SK-N-SH treated with all-trans-retinoic acid at 6 μM for 48 hours (cell line): ENCODE measurements at regions not wholly inside any gene's neighbourhood (a gene's known extent, or its start where the extent isn't known, plus 50 kb on each side); places are given as distances from the start of the nearest gene placed in this dataset.
A peak's percentile ranks its signal among the peaks of the same experiment; 100 is the strongest.

ENCODE experiments used
- ATAC-seq: fragments of 200-7000 bp; cut with Tn5 transposase; 3 replicates; pipeline ENCODE4 v1.9.1; 2020; ENCODE audit warnings: mild to moderate bottlenecking, moderate library complexity
- ARNTL ChIP-seq: fragments of 450-650 bp; formaldehyde crosslinking; IDR thresholded peaks from 2 replicates; pipeline ENCODE4 v1.5.0; 2020; ENCODE audit warnings: low read depth, mild to moderate bottlenecking, moderate library complexity, borderline replicate concordance
- BACH2 ChIP-seq: fragments of 250-450 bp; sonication (Bioruptor Pico); IDR thresholded peaks from 2 replicates; pipeline ENCODE4 v1.9.0; 2021; ENCODE audit warnings: mild to moderate bottlenecking, borderline replicate concordance
- CREB5 ChIP-seq: fragments of 250-450 bp; sonication (Bioruptor Pico); IDR thresholded peaks from 2 replicates; pipeline ENCODE4 v1.5.1; 2020; ENCODE audit warnings: low read depth, mild to moderate bottlenecking, moderate library complexity
- CSDC2 ChIP-seq: fragments of 250-450 bp; sonication (Bioruptor Pico); IDR thresholded peaks from 2 replicates; pipeline ENCODE4 v1.5.0; 2020; ENCODE audit warnings: mild to moderate bottlenecking, moderate library complexity
- CSRNP3 ChIP-seq: fragments of 250-450 bp; sonication (Bioruptor Pico); IDR thresholded peaks from 2 replicates; pipeline ENCODE4 v1.5.1; 2021; ENCODE audit warnings: mild to moderate bottlenecking, moderate library complexity
- ESRRG ChIP-seq: fragments of 250-450 bp; sonication (Bioruptor Pico); IDR thresholded peaks from 2 replicates; pipeline ENCODE4 v1.6.1; 2021; ENCODE audit warnings: mild to moderate bottlenecking
- ISL1 ChIP-seq: fragments of 250-450 bp; sonication (Bioruptor Pico); IDR thresholded peaks from 2 replicates; pipeline ENCODE4 v2.1.2; 2022; ENCODE audit warnings: mild to moderate bottlenecking, moderate library complexity
- OSR1 ChIP-seq: fragments of 250-450 bp; sonication (Bioruptor Pico); IDR thresholded peaks from 2 replicates; pipeline ENCODE4 v1.8.0; 2022; ENCODE audit warnings: moderate library complexity, mild to moderate bottlenecking, inconsistent platforms
- PATZ1 ChIP-seq: fragments of 250-450 bp; sonication (Bioruptor Pico); IDR thresholded peaks from 2 replicates; pipeline ENCODE4 v1.8.0; 2020; ENCODE audit warnings: mild to moderate bottlenecking, moderate library complexity, borderline replicate concordance
- POU6F1 ChIP-seq: fragments of 250-450 bp; sonication (Bioruptor Pico); IDR thresholded peaks from 2 replicates; pipeline ENCODE4 v1.8.0; 2021; ENCODE audit warnings: low read depth, mild to moderate bottlenecking, moderate library complexity, borderline replicate concordance
- PPARA ChIP-seq: fragments of 250-450 bp; sonication (Bioruptor Pico); IDR thresholded peaks from 2 replicates; pipeline ENCODE4 v1.5.0; 2020; ENCODE audit warnings: mild to moderate bottlenecking, borderline replicate concordance
- RARB ChIP-seq: fragments of 250-450 bp; sonication (Bioruptor Pico); IDR thresholded peaks from 2 replicates; pipeline ENCODE4 v1.8.0; 2021; ENCODE audit warnings: mild to moderate bottlenecking, moderate library complexity
- SNAI2 ChIP-seq: fragments of 250-450 bp; sonication (Bioruptor Pico); IDR thresholded peaks from 2 replicates; pipeline ENCODE4 v1.5.0; 2020; ENCODE audit warnings: mild to moderate bottlenecking, moderate library complexity
- TCF4 ChIP-seq: fragments of 250-450 bp; sonication (Bioruptor Pico); IDR thresholded peaks from 2 replicates; pipeline ENCODE4 v1.8.0; 2021; ENCODE audit warnings: mild to moderate bottlenecking, moderate library complexity, borderline replicate concordance
- TOX ChIP-seq: fragments of 250-450 bp; sonication (Bioruptor Pico); IDR thresholded peaks from 2 replicates; pipeline ENCODE4 v1.8.0; 2021; ENCODE audit warnings: mild to moderate bottlenecking, moderate library complexity, borderline replicate concordance
- TSHZ2 ChIP-seq: fragments of 250-450 bp; sonication (Bioruptor Pico); IDR thresholded peaks from 2 replicates; pipeline ENCODE4 v1.5.0; 2020; ENCODE audit warnings: mild to moderate bottlenecking, moderate library complexity
- ZC3H10 ChIP-seq: fragments of 250-450 bp; sonication (Bioruptor Pico); IDR thresholded peaks from 2 replicates; pipeline ENCODE4 v1.5.1; 2021; ENCODE audit warnings: mild to moderate bottlenecking, moderate library complexity
- ZFP3 ChIP-seq: fragments of 250-450 bp; sonication (Bioruptor Pico); IDR thresholded peaks from 2 replicates; pipeline ENCODE4 v1.5.0; 2020; ENCODE audit warnings: mild to moderate bottlenecking, moderate library complexity
- ZFP30 ChIP-seq: fragments of 450-650 bp; formaldehyde crosslinking; IDR thresholded peaks from 2 replicates; pipeline ENCODE4 v1.5.0; 2022; ENCODE audit warnings: mild to moderate bottlenecking, moderate library complexity
- ZNF565 ChIP-seq: fragments of 450-650 bp; formaldehyde crosslinking; conservative IDR thresholded peaks from 2 replicates; pipeline ENCODE4 v1.5.0; 2020; ENCODE audit warnings: low read depth, mild to moderate bottlenecking, moderate library complexity
- ZNF70 ChIP-seq: fragments of 450-650 bp; formaldehyde crosslinking; IDR thresholded peaks from 2 replicates; pipeline ENCODE4 v1.5.0; 2020; ENCODE audit warnings: mild to moderate bottlenecking, moderate library complexity
- ZNF8 ChIP-seq: fragments of 450-650 bp; formaldehyde crosslinking; IDR thresholded peaks from 2 replicates; pipeline ENCODE4 v1.5.0; 2020; ENCODE audit warnings: mild to moderate bottlenecking, moderate library complexity

- TF ChIP-seq POU6F1 (CRISPR knock-in tag) (no peak), BACH2 (CRISPR knock-in tag) (no peak), PATZ1 (CRISPR knock-in tag) (no peak), SNAI2 (no peak), CSDC2 (CRISPR knock-in tag) (no peak), CREB5 (CRISPR knock-in tag) (no peak), RARB (no peak), ZC3H10 (CRISPR knock-in tag) (no peak), TCF4 (CRISPR knock-in tag) (no peak), PPARA (no peak), ZNF70 (CRISPR knock-in tag) (no peak), CSRNP3 (CRISPR knock-in tag) (no peak), ZNF565 (CRISPR knock-in tag) (no peak), TOX (no peak), ZFP30 (no peak), ZNF8 (CRISPR knock-in tag) (no peak), ZFP3 (CRISPR knock-in tag) (no peak)
- ATAC-seq: no peak
Measured at GRCh38 chr18:71403501-71403900, 1114.7 kb downstream of the SOCS6 start.

GRCh38 chr18:71398531-71398930, 1109.7 kb downstream of the SOCS6 start:
- no peak for TF ChIP-seq ARNTL (CRISPR knock-in tag)
- TF ChIP-seq CSDC2 (CRISPR knock-in tag): no peak
- TF ChIP-seq ZFP30: no peak
- no peak for TF ChIP-seq RARB
- no peak for TF ChIP-seq CSRNP3 (CRISPR knock-in tag)
- TF ChIP-seq POU6F1 (CRISPR knock-in tag): no peak
- TF ChIP-seq BACH2 (CRISPR knock-in tag): no peak
- TF ChIP-seq ESRRG (CRISPR knock-in tag): no peak
- no peak for TF ChIP-seq SNAI2
- no peak for TF ChIP-seq ISL1 (CRISPR knock-in tag)
- no peak for TF ChIP-seq ZFP3 (CRISPR knock-in tag)
- no peak for TF ChIP-seq OSR1 (CRISPR knock-in tag)
- TF ChIP-seq CREB5 (CRISPR knock-in tag): no peak
- TF ChIP-seq ZNF8 (CRISPR knock-in tag): no peak
- TF ChIP-seq TSHZ2 (CRISPR knock-in tag): no peak
- peak; percentile 92 for ATAC-seq
